HCT116 (cell line): ENCODE measurements at regions not wholly inside any gene's neighbourhood (a gene's known extent, or its start where the extent isn't known, plus 50 kb on each side); places are given as distances from the start of the nearest gene placed in this dataset.

Experiments
- ATAC-seq: fragments of 200-7000 bp; cut with Tn5 transposase; 2 replicates; pipeline ENCODE4 v1.9.1; 2020; ENCODE audit warnings: mild to moderate bottlenecking, moderate library complexity
- BruUV-seq: library from RNA; stranded (reverse); fragments of 400-500 nt; replicated peaks from 2 replicates; lab custom pipeline; 2021; lab: Mats Ljungman, UMichigan
- CTCF ChIA-PET: fragments of 300-600 bp; sonication (Branson Sonifier 250); formaldehyde crosslinking; loops from one replicate; lab custom pipeline; 2021; ENCODE audit warnings: antibody characterized with exemption; lab: Charles Lee
- POLR2A ChIA-PET: fragments of 300-600, 350-600 bp; sonication (Branson Sonifier 250); formaldehyde crosslinking; loops from one replicate; lab custom pipeline; 2021; ENCODE audit warnings: antibody characterized with exemption; lab: Charles Lee
- RAD21 ChIA-PET, 2 experiments: fragments of 300-600 bp; sonication (Branson Sonifier 250); formaldehyde crosslinking; loops; one replicate each; lab custom pipeline; 2023; ENCODE audit warnings: low total read pairs in 2 of 2; ENCODE audit not compliant: uncharacterized antibody in 2 of 2, unreplicated experiment in 2 of 2, low non-redundant PET in 1 of 2; lab: Charles Lee
- DNase-seq: peaks from one replicate; pipeline ENCODE4 v3.0.0-alpha.2; 2010; ENCODE audit warnings: low read depth, low spot score
- H2AFZ ChIP-seq: fragments of 200-600 bp; shearing (Covaris generic), sonication (generic); 2 replicates; pipeline ENCODE4 v1.6.1; 2017; ENCODE audit warnings: low read depth, mixed run types, mixed read lengths, antibody characterized with exemption, low read length; ENCODE audit not compliant: poor library complexity, severe bottlenecking
- H3K27ac ChIP-seq: 2 replicates; pipeline ENCODE4 v1.5.1; 2012; ENCODE audit warnings: low read depth, low read length
- H3K27me3 ChIP-seq: fragments of 200-600 bp; sonication (generic); 2 replicates; pipeline ENCODE4 v1.6.1; 2016; ENCODE audit warnings: mixed run types, low read length, mixed read lengths; ENCODE audit not compliant: insufficient read depth
- H3K36me3 ChIP-seq, 2 experiments: fragments of 200-500 bp in 1 of 2; fragments of 200-600 bp in 1 of 2; sonication (Bioruptor generic) in 1 of 2; sonication (generic) in 1 of 2; 2 replicates each; pipeline versions ENCODE4 v1.5.1 to v1.6.1; 2014 to 2016; ENCODE audit warnings: low read length in 2 of 2, inconsistent platforms in 1 of 2, mixed read lengths in 1 of 2, mixed run types in 1 of 2; ENCODE audit not compliant: insufficient read depth in 2 of 2, control insufficient read depth in 1 of 2
- H3K4me1 ChIP-seq, 2 experiments: fragments of 200-600 bp in 1 of 2; sonication (generic) in 1 of 2; 2 replicates each; pipeline versions ENCODE4 v1.5.1 to v1.6.1; 2012 to 2017; ENCODE audit warnings: low read length in 2 of 2, inconsistent platforms in 1 of 2, mild to moderate bottlenecking in 1 of 2, mixed read lengths in 1 of 2, mixed run types in 1 of 2, moderate library complexity in 1 of 2; ENCODE audit not compliant: insufficient read depth in 2 of 2, control insufficient read depth in 1 of 2
- H3K4me2 ChIP-seq: fragments of 200-600 bp; sonication (generic); 2 replicates; pipeline ENCODE4 v1.6.1; 2017; ENCODE audit warnings: mixed run types, low read length, mixed read lengths
- H3K4me3 ChIP-seq, 2 experiments: fragments of 200-600 bp in 1 of 2; sonication (generic) in 1 of 2; replicated peaks in 1 of 2; 2 replicates each; pipeline ENCODE4 v1.5.1; 2011 to 2016; ENCODE audit warnings: low read length in 2 of 2, control low read depth in 1 of 2, low read depth in 1 of 2, mild to moderate bottlenecking in 1 of 2, mixed read lengths in 1 of 2, mixed run types in 1 of 2
- H3K79me2 ChIP-seq: fragments of 200-600 bp; sonication (generic); 2 replicates; pipeline ENCODE4 v1.6.1; 2017; ENCODE audit warnings: mild to moderate bottlenecking, mixed run types, low read length, moderate library complexity, mixed read lengths; ENCODE audit not compliant: insufficient read depth
- H3K9ac ChIP-seq: fragments of 200-600 bp; sonication (generic); 2 replicates; pipeline ENCODE4 v1.6.1; 2016; ENCODE audit warnings: low read length, mixed read lengths
- H3K9me2 ChIP-seq: fragments of 200-600 bp; sonication (generic), shearing (Covaris generic); 2 replicates; pipeline ENCODE4 v1.6.1; 2017; ENCODE audit warnings: mixed run types, mild to moderate bottlenecking, moderate library complexity; ENCODE audit not compliant: insufficient read depth
- H3K9me3 ChIP-seq, 2 experiments: fragments of 200-500 bp in 1 of 2; fragments of 200-600 bp in 1 of 2; sonication (Bioruptor generic) in 1 of 2; sonication (generic) in 1 of 2; 2 replicates each; pipeline ENCODE4 v1.6.1; 2014 to 2017; ENCODE audit warnings: low read length in 2 of 2, mixed read lengths in 2 of 2, inconsistent platforms in 1 of 2, low read depth in 1 of 2, mild to moderate bottlenecking in 1 of 2, mixed run types in 1 of 2, moderate library complexity in 1 of 2; ENCODE audit not compliant: control insufficient read depth in 1 of 2, insufficient read depth in 1 of 2
- H4K20me1 ChIP-seq: fragments of 200-600 bp; sonication (generic), shearing (Covaris generic); 2 replicates; pipeline ENCODE4 v1.6.1; 2017; ENCODE audit warnings: mixed run types, mild to moderate bottlenecking, moderate library complexity; ENCODE audit not compliant: insufficient read depth
- ATF3 ChIP-seq: IDR thresholded peaks from 2 replicates; pipeline ENCODE4 v1.6.1; 2012
- CBX3 ChIP-seq: IDR thresholded peaks from 2 replicates; pipeline ENCODE4 v1.6.1; 2012; ENCODE audit warnings: low read depth
- CTCF ChIP-seq, 3 experiments: fragments of 200-600 bp in 1 of 3; sonication (generic) in 1 of 3; IDR thresholded peaks in 2 of 3; conservative IDR thresholded peaks in 1 of 3; 2 replicates each; pipeline ENCODE4 v1.5.1; 2012 to 2017; ENCODE audit warnings: low read depth in 2 of 3, low read length in 2 of 3, antibody characterized with exemption in 1 of 3, borderline replicate concordance in 1 of 3, control low read depth in 1 of 3, mild to moderate bottlenecking in 1 of 3, mixed read lengths in 1 of 3, mixed run types in 1 of 3, moderate library complexity in 1 of 3; ENCODE audit not compliant: insufficient read depth in 1 of 3
- EGR1 ChIP-seq: IDR thresholded peaks from 2 replicates; pipeline ENCODE4 v1.6.1; 2012; ENCODE audit warnings: low read depth
- ELF1 ChIP-seq: IDR thresholded peaks from 2 replicates; pipeline ENCODE4 v1.6.1; 2012; ENCODE audit warnings: low read depth, borderline replicate concordance
- EZH2phosphoT487 ChIP-seq: fragments of 200-600 bp; IDR thresholded peaks from 2 replicates; pipeline ENCODE4 v1.6.1; 2018; ENCODE audit warnings: antibody characterized with exemption, borderline replicate concordance
- FOSL1 ChIP-seq: IDR thresholded peaks from 2 replicates; pipeline ENCODE4 v1.6.1; 2012; ENCODE audit warnings: low read depth
- JUND ChIP-seq: IDR thresholded peaks from 2 replicates; pipeline ENCODE4 v1.6.1; 2012
- MAX ChIP-seq: IDR thresholded peaks from 2 replicates; pipeline ENCODE4 v1.6.1; 2012
- POLR2A ChIP-seq: IDR thresholded peaks from 2 replicates; pipeline ENCODE4 v1.7.0; 2011; ENCODE audit warnings: borderline replicate concordance; ENCODE audit not compliant: insufficient read depth, insufficient read length; ENCODE audit errors: extremely low read depth
- POLR2AphosphoS5 ChIP-seq: IDR thresholded peaks from 2 replicates; pipeline ENCODE4 v1.6.1; 2011; ENCODE audit warnings: mild to moderate bottlenecking, low read depth, low read length, moderate library complexity
- RAD21 ChIP-seq: IDR thresholded peaks from 2 replicates; pipeline ENCODE4 v1.6.1; 2012; ENCODE audit warnings: low read depth, mild to moderate bottlenecking
- SP1 ChIP-seq: IDR thresholded peaks from 2 replicates; pipeline ENCODE4 v1.6.1; 2012; ENCODE audit warnings: low read depth
- SRF ChIP-seq: IDR thresholded peaks from 2 replicates; pipeline ENCODE4 v1.6.1; 2012; ENCODE audit warnings: low read depth
- TCF7L2 ChIP-seq: IDR thresholded peaks from 2 replicates; pipeline ENCODE4 v1.7.0; 2011; ENCODE audit warnings: borderline replicate concordance, inconsistent platforms; ENCODE audit not compliant: insufficient read depth, insufficient read length; ENCODE audit errors: extremely low read depth
- YY1 ChIP-seq: IDR thresholded peaks from 2 replicates; pipeline ENCODE4 v1.6.1; 2011; ENCODE audit warnings: low read length, low read depth, moderate library complexity, mild to moderate bottlenecking; ENCODE audit not compliant: insufficient replicate concordance; ENCODE audit errors: extremely low read depth
- ZBTB33 ChIP-seq: IDR thresholded peaks from 2 replicates; pipeline ENCODE4 v1.6.1; 2011; ENCODE audit warnings: mild to moderate bottlenecking, low read length, moderate library complexity; ENCODE audit not compliant: insufficient replicate concordance; ENCODE audit errors: extremely low read depth
- ZFX ChIP-seq: fragments of 450-650 bp; IDR thresholded peaks from 2 replicates; pipeline ENCODE4 v1.6.1; 2017
- intact Hi-C: fragments of 100-400 bp; cut with micrococcal nuclease; formaldehyde crosslinking; loops from 2 replicates; pipeline ENCODE4 v1.10.0; 2022

GRCh38 chr12:86526060-86526595 lies 269.9 kb upstream of the MGAT4C start:
- no TSS peak for BruUV-seq
- no peak overlapping the region for H3K4me3 ChIP-seq
- H3K9me2 ChIP-seq: no peaks in the 10 kb centered on the region
- H3K27ac ChIP-seq: no peak overlapping the region
- DNase-seq (no peak), ATAC-seq (no peak)
- ChIA-PET POLR2A (no interaction called here), RAD21 (no interaction called here), CTCF (no interaction called here)
- H3K4me1 ChIP-seq: no peaks in the 10 kb centered on the region
- no peak overlapping the region for H3K4me2 ChIP-seq
- H3K79me2 ChIP-seq: no peaks in the 10 kb centered on the region
- no peaks in the 10 kb centered on the region for H3K36me3 ChIP-seq
- no peak for TF ChIP-seq POLR2A
- no peak for TF ChIP-seq SP1
- no peak for TF ChIP-seq EGR1
- no peak for TF ChIP-seq YY1
- TF ChIP-seq ZFX: no peak
- TF ChIP-seq FOSL1: no peak
- no peak for TF ChIP-seq CBX3
- TF ChIP-seq POLR2AphosphoS5: no peak
- no peak for TF ChIP-seq EZH2phosphoT487
- TF ChIP-seq TCF7L2: no peak
- no peak for TF ChIP-seq ELF1
- no peak for TF ChIP-seq ZBTB33
- no peak for TF ChIP-seq SRF
- TF ChIP-seq RAD21: no peak
- no peak for TF ChIP-seq ATF3
- no peak for TF ChIP-seq MAX
- no peak for TF ChIP-seq JUND
- TF ChIP-seq CTCF (IDR thresholded peaks at IDR 0.05 in 2 of 3, conservative IDR thresholded peaks at IDR 0.05 in 1 of 3; ENCODE audit: borderline replicate concordance in 1 of 3, insufficient read depth in 1 of 3, low read depth in 2 of 3, low read length in 2 of 3): no peak
- no peaks in the 10 kb centered on the region for H4K20me1 ChIP-seq
- H2AFZ ChIP-seq: no peak overlapping the region
- H3K9me3 ChIP-seq: no peaks in the 10 kb centered on the region
- intact Hi-C loops: no loop called here
- H3K9ac ChIP-seq: no peak overlapping the region
- H3K27me3 ChIP-seq: no peaks in the 10 kb centered on the region
